GM21447 (cell line): ENCODE measurements at regions not wholly inside any gene's neighbourhood (a gene's known extent, or its start where the extent isn't known, plus 50 kb on each side); places are given as distances from the start of the nearest gene placed in this dataset.
"Not testable (repeated sequence)": the region's sequence is repeated elsewhere in the genome, so short reads cannot be mapped to it uniquely, and the experiment has no call there.

Source experiments
- ATAC-seq: cut with Tn5 transposase; IDR thresholded peaks from one replicate; pipeline ENCODE4 v1.9.1; 2021; ENCODE audit not compliant: unreplicated experiment

- ATAC-seq = no peak
These were observed 106.5 kb upstream of the KCTD1 start for GRCh38 chr18:26654616-26655524.

DNA sequence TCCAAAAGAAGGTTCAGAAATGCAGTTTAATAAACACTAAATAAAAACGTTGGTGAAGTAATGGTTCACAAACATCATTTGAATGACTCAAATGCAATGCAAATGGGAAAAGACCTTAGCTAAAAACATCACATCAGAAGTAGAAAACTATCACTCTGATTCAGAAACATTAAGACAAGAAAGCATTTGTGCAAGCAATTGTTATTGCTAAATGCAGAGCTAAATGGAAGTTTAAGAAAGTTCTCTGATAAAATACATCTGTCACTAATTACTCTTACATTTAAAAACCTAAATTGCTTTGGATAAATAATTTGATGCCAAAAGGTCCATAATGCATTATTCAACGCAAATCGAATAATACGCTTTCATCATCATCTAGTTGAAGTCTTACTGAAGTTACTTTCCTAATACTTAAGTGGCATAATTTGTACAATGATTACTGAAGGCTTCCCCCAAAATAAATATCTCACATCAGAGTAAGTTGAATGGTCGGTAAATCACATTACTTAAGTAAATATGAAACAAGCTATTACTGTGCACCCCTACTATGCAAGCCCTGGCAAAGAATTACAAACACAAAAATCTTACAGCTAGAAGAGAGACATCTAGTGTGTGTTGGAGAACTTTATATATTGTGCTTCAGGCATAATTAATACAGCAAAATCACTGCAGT is 105.7 kb upstream of the KCTD1 start:
- ATAC-seq = no peak

DNA sequence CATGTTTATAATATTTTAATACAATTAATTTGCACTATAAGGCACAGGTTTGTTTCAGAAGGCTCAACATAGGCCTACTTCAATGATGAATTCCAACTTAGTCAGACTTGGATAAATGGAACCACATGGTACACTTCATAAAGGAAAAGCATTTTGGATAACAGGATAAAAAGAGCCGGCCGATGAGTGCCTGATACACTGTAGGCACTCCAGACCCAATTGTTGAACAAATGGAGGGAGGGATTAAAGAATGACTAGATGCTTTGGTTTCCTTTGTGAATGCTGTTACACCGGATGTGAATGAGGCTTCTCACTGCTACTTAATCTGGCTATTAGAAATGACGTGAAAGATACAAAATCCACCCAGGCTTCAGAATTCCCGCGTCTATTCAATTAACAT is 104.1 kb upstream of the KCTD1 start:
- no peak for ATAC-seq

GRCh38 chr18:26650310-26651268 is 102.2 kb upstream of the KCTD1 start:
- no peak for ATAC-seq

GRCh38 chr18:26649193-26649543 is 100.8 kb upstream of the KCTD1 start:
- ATAC-seq = no peak

DNA sequence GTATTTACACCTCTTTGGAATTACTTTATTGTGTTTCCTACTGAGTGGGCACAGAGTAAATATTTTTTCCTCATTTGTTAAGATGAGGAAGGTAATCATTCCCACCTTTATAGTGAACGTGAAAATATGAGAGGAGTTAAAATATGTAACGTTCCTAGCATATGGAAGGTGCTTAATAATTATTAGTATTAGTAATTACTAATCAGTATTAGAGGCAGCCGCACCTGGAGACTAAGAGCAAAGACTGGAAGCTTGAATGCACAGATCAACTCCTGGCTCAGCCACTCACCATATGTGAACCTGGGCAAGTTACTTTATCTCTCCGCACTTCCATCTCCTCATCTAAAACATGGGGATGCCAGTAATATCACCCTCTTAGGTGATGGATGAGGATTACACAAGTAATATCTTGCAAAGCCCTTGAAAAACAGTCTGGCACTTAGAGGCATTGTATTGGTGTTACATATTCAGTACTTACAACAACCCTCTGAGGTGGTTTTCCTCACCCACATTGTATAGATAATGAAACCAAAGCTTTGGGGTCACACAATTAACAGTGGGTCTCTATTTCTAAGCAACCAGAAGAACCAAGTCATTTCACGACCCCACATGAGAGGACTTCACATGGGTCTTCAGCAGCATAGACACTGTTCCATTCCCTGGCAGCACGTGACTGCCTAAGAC is 100.3 kb upstream of the KCTD1 start:
- ATAC-seq = no peak

- ATAC-seq = no peak
These were observed 98.5 kb upstream of the KCTD1 start for GRCh38 chr18:26646901-26647300.

DNA sequence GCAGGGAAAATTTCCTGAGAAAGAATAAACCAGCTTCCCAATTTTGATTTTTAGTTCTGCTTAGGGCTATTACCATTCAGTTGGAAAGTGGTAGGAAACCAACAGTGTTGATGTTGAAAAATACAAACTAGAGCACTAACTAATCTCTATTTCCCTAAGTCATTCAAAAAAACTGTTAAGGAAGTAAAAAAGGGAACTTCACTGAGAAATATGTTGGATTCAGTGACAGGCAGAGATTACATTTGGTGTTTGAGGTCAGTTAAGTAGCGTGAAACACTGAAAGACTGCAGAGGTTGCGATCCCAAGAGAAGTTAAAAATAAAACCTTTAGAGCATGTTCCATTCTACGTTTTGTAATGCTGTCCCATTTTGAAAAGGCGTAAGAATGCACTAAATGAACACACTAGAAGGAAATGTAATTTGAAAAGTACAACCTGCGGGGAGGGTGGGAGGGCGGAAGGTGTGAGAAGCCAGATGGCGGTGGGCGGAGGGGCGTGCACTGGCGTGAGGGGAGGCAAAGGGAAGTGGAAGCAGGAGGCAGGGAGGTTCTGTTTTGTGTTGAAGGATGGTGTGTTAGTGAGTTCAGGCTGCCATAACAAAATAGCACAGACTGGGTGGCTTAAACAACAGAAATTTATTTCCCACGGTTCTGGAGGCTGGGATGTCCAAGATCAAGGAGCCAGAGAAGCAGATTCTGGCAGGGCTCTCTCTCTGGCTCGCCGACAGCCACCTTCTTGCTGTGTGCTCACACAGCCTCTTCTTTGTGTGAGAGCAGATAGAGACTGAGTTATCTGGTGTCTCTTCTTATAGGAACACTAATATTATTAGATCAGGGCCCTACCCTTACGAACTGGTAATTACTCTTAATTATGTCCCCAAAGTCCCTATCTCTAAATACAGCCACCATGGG is 94.3 kb upstream of the KCTD1 start:
- ATAC-seq = no peak

GRCh38 chr18:26640541-26640940 is 92.2 kb upstream of the KCTD1 start:
- no peak for ATAC-seq

- ATAC-seq = no peak
These were observed 90.8 kb upstream of the KCTD1 start for GRCh38 chr18:26639149-26639548.

DNA sequence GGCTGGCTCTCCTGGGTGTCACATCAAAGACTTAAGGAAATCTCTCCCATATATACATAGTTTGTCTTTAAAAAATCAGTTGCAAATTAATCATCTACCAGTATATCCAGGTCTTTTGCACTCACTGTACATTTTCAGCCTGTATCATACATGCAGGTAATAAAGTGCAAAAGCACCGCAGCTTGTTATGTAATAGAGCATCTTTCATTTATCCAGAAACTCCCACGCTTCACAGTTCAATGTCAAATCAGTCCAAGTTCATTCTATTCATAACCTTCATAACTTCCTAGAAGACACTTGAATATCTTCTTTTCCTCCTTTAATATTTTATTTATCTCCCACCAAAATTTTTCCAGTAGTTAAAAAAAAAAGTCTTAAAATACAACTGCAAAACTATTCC is 89.6 kb upstream of the KCTD1 start:
- ATAC-seq = no peak

- ATAC-seq = no peak
These were observed 89.0 kb upstream of the KCTD1 start for GRCh38 chr18:26637324-26637723.

GRCh38 chr18:26635466-26635865 is 87.1 kb upstream of the KCTD1 start:
- no peak for ATAC-seq

DNA sequence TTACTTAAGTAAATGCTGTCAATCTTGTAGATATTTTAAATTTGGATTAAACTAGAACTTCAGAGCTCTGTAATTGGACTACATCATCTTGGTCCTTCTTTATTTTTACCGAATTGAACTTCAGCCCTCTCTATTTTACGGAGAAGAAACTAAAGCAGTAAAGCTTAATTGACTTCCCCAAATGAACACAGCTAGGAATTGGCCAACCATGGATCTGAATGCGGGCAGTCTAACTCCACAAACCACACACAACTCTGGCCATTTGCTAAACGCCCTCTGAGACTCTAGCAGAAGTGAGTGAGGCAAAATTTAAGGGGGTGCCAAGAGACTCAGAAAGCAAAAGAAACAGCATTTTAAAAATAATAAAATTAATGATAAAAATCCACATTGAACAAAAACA is 86.3 kb upstream of the KCTD1 start:
- ATAC-seq = no peak

- ATAC-seq = no peak
These were observed 82.8 kb upstream of the KCTD1 start for GRCh38 chr18:26631135-26631534.

DNA sequence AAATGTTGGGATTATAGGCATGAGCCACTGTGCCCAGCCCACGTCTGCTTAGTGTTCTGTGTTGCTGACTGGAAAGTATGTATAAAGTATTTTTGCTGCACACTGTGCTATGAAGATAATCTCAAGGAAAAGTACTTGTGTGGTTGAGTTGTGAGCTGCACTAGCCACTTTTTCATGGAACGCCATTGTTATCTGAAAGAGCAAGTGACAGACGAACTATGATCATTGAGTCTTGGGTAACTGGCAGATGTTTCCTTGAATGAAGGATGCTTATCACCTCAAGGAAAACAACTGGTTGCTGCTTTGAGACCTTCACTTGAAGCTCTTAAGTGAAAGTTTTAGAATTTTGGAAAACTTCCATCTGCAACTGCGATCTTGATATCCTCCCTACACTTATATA is 82.2 kb upstream of the KCTD1 start:
- ATAC-seq = no peak

- ATAC-seq = no peak
These were observed 79.7 kb upstream of the KCTD1 start for GRCh38 chr18:26628017-26628416.

GRCh38 chr18:26624443-26624842 is 76.1 kb upstream of the KCTD1 start:
- ATAC-seq = no peak

DNA sequence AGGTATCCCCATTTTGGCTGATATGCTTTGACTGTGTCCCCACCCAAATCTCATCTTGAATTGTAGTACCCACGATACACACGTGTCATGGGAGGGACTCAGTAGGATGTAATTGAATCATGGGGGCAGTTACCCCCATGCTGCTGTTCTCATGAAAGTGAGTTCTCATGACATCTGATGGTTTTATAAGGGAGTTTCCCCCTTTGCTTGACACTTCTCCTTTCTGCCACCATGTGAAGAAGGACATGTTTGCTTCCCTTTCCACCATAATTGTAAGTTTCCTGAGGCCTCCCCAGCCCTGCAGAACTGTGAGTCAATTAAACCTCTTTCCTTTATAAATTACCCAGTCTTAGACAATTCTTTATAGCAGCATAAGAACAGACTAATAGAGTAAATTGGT is 75.0 kb upstream of the KCTD1 start:
- ATAC-seq = not testable (repeated sequence)
